GM23248 (cell line): ENCODE measurements at regions not wholly inside any gene's neighbourhood (a gene's known extent, or its start where the extent isn't known, plus 50 kb on each side); places are given as distances from the start of the nearest gene placed in this dataset.

ENCODE experiments used
- EZH2 ChIP-seq: fragments of 200-600 bp; sonication (generic); IDR thresholded peaks from 2 replicates; pipeline ENCODE4 v1.6.1; 2018; ENCODE audit warnings: antibody characterized with exemption, mild to moderate bottlenecking; ENCODE audit not compliant: insufficient read depth, poor library complexity, severe bottlenecking
- EZH2phosphoT487 ChIP-seq: fragments of 200-600 bp; sonication (generic); IDR thresholded peaks from 2 replicates; pipeline ENCODE4 v1.6.1; 2018; ENCODE audit warnings: antibody characterized with exemption, moderate library complexity, mild to moderate bottlenecking, low read depth; ENCODE audit not compliant: insufficient read depth

DNA sequence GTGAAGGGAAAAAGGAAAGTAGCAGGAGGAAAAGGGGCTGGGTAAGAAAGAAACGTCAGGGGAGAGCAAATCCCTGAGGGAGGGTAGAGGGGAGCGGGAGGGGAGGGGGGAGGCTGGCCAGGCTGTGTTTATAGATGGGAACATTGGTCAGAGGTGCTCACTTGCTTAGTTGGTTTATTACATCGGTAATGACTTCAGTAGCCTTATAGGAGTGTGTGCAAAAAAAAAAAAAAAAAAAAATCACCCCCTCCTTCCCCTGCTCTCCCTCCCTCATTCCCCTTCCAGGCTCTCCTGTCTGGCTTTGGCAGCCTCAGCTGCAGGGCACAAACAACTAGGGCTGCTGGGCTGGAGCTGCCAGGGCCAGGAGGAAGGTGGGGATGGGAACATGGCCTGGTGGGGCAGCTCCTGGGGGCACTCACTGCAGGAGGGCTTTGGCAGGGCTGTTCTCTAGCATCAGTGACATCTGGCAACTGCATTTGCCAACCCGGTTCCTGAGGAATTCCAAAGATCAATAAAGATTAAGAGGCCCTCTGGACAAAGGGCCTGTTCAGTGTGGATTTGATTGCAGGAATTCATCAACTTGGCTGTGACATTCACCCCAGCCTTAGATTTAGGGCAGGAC lies 334.5 kb upstream of the FRG2C start:
- TF ChIP-seq EZH2 (no peak), EZH2phosphoT487 (no peak)
